GM19035 (cell line): ENCODE measurements at regions not wholly inside any gene's neighbourhood (a gene's known extent, or its start where the extent isn't known, plus 50 kb on each side); places are given as distances from the start of the nearest gene placed in this dataset.
A peak's percentile ranks its signal among the peaks of the same experiment; 100 is the strongest.

Experiments used
- ATAC-seq: cut with Tn5 transposase; IDR thresholded peaks from one replicate; pipeline ENCODE4 v1.9.1; 2021; ENCODE audit not compliant: unreplicated experiment

DNA sequence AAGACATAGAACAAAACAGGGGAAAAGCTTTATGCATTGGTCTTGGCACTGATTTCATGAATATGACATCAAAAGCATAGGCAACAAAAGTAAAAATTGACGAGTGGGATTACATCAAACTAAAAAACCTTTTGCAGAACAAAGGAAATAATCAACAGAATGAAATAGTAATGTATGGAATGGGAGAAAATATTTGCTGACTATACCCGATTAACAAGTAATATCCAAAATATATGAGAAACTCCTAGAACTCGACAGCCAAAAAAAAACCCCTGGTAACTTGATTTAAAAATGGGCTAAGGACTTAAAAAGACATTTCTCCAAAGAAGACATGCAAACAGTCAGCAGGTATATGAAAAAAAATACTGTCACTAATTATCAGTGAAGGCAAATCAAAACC lies 231.7 kb upstream of the MAN1A1 start:
- ATAC-seq, result no peak

GRCh38 chr6:119575721-119576120 lies 226.2 kb upstream of the MAN1A1 start:
- ATAC-seq, result no peak

DNA sequence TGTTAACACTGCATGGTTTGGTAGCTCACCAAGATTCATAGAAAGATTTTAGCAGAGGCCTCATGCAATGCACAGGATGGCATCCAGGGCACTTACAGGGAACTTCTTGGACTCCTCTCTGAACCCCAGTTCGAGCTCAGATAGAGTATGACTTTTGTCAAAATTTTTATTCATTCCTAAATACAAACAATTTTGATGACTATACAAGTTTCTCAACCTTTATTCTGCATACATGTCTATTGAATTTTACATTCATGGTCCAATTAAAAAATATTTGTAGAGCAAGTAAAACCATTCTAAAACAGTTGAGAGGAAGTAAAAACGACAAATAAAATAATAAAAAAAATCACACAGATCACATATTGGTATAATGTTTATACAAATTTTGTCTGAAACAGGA lies 219.0 kb upstream of the MAN1A1 start:
- ATAC-seq, result no peak

GRCh38 chr6:119566546-119567260 lies 217.1 kb upstream of the MAN1A1 start:
- no peak for ATAC-seq

- ATAC-seq, result no peak
Observed at GRCh38 chr6:119565893-119566292, 216.3 kb upstream of the MAN1A1 start.

- no peak for ATAC-seq
Observed at GRCh38 chr6:119562168-119562567, 212.6 kb upstream of the MAN1A1 start.

GRCh38 chr6:119559586-119559985 lies 210.0 kb upstream of the MAN1A1 start:
- ATAC-seq, result no peak

DNA sequence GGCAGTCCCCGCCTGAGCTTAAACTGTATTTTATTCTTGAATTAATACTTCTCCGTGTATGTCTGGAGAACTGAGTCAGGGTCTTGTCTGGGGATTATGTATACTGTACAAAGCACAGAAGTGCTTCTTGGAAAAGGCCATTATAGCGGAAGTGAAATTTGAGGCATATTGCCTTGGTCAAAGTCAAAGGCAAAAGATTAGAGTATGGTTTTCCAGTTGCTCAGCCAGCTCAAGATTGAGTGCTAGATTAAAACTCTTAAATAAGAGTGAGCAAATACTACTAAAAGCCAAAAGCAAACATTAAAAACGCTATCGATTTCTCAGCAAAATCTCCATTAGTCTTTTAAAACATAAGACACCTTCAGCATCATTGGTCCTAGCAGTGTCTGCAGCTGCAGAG lies 207.7 kb upstream of the MAN1A1 start:
- ATAC-seq, result no peak

DNA sequence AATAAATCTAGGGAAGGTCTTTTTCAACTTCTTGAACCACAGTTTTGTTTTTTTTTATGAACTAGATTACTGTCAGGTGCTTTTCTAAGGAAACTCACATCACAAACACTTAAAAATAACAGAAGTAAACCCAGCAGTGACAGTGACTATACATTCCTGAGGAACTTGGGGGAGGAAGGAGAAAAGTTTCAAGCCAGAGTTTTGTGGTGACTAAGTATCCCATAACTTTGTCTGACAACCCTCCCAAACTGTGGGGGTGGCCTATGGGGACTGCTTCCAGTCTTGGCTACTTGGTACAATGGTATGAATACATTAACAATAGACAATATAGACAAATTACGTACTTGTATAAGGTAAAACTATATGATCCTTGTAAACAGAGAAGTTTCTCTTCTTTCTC lies 202.5 kb upstream of the MAN1A1 start:
- ATAC-seq, result no peak

DNA sequence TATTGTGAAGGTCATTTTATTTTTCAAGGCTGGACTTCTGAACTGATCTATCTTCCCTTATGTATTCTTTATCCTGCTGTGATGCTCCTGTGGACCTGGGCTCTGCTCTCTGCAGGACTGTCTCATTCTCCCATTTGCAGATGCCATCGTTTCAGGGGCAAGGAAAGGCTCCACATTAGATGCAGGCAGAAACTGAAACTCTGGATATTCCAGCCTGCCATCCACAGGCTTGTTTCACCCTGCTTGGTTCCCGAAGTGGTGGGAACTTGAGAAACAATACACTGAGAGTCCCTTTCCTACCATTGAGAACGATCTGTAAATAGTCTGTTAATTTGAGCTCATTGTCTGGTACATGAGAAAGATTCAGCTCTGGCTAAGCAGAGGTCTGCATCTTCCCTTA lies 197.5 kb upstream of the MAN1A1 start:
- ATAC-seq, result no peak

DNA sequence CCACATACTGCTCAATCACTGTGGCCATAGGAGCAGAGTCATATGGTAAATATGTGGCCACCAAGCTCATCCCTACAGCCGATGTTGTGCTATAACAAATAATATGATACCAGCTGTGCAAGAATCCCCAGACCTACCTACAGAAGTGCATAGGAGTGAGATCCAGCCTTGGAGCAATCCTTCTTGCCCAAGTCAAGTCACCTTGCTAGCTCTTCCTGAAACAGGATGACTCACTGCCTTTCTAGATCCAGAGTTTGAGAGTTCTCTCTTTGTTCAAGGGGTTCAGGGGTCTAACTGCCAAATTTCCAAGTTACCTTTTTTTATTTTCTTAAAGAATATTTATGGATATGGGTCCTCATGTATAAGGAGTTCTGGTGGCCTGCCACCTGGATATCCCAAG lies 195.7 kb upstream of the MAN1A1 start:
- no peak for ATAC-seq

DNA sequence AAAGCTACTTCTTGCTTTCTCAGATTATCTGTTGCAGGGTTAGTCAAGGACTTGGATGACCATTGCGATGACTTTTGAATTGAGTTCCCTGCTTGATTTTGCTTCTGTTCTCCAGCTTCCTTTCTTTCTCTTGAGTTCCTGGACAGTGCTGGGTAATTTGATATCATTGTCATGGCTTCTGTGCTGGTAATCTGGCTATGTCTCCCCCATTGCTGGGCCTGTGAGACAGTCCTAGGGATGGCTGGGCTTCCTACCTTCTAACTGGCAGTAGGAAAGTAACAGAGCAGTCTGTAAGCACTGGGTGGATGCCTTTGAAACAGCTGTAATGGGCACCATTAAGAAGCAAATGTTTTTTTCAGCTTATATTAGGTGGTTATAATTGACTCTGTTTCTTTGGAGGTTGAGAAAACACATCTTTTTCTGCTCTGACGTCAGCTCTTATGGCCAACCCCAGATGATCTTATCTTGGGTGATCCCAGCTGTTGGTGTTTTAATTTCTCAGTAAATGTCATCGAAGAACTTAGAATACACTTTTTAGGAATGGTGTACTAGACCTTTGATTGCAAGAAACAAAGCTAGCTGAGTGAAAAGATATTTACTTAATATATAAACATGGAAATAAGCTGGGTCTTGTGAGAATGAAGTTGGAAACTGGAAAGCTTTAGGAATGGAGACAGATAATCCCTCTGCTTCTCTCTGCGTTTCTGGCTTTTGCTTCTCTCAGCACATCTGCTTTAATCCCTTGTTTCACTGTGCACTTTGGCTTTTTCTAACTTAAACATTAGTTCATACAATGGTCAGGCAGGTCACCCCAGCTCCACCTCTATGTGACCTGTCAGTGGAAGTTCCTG lies 195.0 kb upstream of the MAN1A1 start:
- ATAC-seq, result no peak

DNA sequence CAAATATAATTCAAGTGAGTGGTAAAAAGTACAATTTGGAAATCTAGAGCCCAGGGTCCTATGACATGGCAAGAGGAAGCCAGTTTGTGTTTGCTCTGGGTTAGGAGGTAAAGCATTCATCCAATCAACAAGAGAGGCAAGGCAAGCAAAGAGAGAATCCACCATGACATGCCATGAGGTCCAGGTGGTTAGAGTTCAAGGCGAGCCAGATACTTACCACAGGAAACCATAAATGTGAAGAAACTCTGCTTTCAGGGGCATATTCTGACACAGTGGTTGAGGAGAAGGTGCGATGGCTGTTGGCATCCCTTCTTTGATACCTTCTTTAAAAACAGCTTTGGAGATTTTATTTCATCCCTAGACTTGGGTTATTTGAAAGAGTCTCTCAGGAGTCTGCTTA lies 193.8 kb upstream of the MAN1A1 start:
- ATAC-seq, result no peak

GRCh38 chr6:119542037-119542436 lies 192.5 kb upstream of the MAN1A1 start:
- ATAC-seq, result no peak

DNA sequence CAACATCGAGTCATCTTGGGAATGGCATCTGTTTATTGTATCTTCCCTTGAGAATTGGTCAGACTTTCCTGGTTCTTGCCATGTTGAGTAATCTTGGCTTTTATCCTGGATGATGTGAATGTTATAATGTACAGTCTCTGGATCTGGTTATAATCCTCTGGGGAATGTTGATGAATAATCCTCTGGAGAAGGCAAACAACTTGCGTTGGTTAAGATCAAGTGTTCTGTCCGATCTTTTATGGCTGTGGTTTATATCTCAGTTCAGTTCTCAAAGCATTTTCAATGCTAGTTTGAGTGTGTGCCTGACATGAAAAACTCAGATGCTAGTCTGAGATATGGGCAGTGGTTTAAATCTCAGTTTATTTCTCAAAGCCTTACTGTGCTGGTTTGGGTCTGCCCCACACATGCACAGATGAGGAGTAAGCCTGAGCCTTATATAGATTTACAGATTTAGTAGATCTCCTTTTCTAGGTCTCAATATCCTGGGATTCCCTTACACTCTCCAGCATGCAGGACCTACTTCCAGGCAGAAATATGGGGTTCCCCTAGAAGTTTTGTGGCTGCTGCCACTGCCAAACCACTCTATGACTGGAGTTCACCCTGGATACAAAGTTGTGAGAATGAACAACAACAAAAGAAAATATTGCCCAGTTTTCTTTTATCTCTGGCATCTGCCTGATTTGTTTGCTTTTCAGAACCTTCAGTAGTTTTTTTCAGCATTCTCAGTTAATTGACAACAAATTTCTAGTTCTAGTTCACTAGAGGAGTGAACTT lies 191.8 kb upstream of the MAN1A1 start:
- no peak for ATAC-seq

DNA sequence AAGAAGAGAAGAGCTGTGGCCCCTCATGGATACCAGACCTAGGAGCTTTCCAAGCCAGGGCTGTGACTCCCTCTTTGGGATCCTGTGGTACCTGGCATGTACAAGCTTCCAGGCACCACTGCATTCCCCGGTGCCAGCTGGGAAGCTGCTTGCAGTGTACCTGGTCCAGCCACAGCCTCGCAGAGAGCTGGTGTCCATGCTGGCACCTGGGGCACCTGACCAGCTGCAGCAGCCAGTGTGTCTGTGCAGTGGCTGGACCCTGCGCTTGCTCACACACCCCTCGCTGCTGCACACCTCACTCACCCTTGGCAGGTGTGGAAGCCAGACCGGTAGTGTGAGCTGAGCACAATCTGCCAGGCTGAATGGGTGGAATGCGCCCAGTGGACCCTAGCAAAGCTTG lies 190.9 kb upstream of the MAN1A1 start:
- no peak for ATAC-seq

DNA sequence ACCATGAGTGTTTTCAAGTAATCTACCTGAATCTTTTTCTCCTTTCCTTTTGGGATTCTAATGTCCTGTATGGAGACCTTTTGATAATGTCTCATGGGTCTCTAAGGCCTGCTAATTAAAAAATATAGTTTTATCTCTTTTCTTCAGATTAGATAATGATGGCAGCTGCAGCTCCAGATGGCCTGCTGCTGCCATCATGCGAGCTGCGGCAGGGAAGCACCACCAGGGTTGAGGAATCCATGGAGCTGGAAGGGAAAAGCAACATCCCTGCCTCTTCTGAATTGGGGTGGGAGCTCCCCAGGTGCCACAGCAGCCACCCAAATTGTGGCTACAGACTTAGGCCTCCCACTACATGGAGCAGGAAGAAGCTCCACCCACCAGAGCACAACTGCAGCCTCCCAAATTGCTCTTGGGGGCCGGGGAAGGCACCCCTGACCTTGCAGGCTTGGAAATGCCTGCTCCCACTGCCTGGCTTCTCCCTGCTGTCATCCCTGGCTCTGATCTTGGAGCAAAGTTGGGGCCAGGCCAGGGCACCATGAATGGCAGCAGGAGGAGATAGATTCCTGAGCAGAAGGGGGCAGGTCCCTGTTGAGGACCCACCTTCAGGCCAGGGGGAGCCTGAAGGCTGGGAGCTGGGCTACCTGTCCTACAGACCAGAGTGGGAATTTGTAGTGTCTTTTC lies 189.6 kb upstream of the MAN1A1 start:
- ATAC-seq, result no peak

DNA sequence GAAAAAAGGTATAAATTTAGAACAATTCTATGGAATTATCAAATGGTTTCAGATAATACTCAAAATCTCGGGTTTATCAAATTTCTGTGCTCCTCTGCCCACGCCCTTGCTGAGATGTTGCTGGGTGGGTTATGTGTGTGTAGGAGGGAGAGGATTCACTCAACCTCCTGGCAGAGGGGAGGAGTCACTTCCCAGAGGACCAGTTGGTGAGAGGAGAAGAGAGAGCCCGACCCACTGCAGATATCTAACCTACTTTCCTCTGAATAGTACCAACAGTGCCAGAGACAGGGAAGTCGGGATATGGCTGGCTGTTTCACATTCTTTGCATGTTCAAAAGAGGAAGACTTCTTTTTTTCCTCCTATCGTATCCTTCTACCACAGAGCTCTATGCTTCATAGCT lies 187.1 kb upstream of the MAN1A1 start:
- ATAC-seq, result no peak

DNA sequence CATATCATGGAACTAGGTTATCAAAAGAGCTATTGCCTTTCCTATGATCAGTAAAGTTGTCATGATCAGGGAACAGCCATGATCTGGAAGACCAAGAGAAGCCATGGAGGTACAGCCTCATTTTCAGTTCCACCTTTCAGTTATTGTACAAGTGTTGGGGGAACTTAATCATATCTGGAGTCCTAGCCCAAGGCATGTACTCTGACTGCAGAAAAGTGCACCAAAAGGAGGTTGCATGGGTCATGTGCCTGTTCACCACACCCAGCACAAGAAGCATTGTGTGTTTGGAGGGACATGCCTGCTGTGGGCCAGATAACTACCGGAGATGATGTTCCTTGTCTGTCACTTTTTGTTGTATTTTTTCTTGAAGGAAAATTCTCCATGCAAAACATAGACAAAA lies 185.8 kb upstream of the MAN1A1 start:
- no peak for ATAC-seq

GRCh38 chr6:119533603-119534279 lies 184.2 kb upstream of the MAN1A1 start:
- ATAC-seq, result peak; percentile 59

- ATAC-seq, result no peak
Observed at GRCh38 chr6:119527231-119527578, 177.6 kb upstream of the MAN1A1 start.
